Activated CD4-positive, alpha-beta T cell treated with anti-CD3 and anti-CD28 coated beads, Interleukin-2, Interleukin-4, amounts not matched to agents 100 ng/mL and 50 ng/mL, durations not matched to agents 16 hours and 8 hours (primary cell): ENCODE measurements at regions not wholly inside any gene's neighbourhood (a gene's known extent, or its start where the extent isn't known, plus 50 kb on each side); places are given as distances from the start of the nearest gene placed in this dataset.
"Not testable (repeated sequence)": the region's sequence is repeated elsewhere in the genome, so short reads cannot be mapped to it uniquely, and the experiment has no call there.

ENCODE experiments used
- DNase-seq: peaks from one replicate; pipeline ENCODE4 v3.0.0-alpha.2; 2020; ENCODE audit warnings: low spot score

DNA sequence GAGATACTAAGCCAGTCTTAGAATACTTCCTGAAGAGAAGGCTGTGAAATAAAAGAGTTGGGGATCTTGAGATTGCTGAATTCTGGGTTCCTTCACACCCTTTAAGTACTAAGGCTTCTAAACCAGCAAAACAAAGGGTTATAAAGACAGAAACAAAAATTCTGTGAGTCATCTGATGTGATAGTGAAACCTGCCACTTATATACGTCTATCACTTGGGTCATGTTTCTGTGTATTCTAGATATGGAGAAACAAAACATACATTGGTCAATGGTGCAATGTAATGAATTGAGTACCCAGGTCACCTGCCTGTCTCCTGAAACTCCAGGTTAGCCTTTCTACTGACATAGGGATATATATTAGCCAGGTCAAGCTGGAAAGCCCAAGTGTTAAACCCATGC lies 319.3 kb upstream of the GRAMD2B start:
- DNase-seq: no peak

DNA sequence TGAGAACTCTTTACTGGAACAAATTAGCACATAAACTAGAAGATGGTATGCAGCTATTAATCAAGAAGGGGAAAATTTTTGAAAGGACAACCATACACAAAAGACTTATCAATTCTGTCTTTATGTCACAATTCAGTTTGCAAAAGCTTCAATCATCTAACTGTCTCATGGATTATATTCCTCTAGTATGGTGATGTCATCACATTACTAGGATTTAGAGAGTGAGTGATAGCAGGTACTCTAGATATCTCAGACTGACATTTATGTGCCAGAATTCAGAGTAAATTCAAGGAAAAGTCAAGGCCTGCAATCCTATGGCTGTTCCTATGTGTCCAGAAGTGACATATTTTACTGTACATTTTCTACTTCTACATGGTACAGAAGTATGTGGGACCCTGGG lies 318.9 kb upstream of the GRAMD2B start:
- no peak for DNase-seq

DNA sequence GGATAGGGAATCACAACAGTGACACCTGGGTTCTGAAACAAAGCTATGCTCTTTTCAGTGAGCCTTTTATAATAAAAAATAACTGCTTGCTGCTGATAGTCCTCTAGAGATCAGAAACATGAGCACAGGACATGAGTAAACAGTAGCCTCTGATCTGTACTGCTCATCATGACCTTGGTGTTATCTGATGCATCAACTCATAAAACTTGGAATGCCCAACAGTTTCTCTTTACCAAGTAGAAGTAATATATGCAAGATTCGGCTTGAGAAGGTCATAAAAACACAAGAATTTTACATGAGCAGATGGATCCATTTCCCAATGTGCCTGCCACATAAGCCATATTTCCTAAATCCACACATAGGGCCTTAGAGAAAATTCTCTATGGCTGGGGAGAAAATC lies 318.3 kb upstream of the GRAMD2B start:
- no peak for DNase-seq

DNA sequence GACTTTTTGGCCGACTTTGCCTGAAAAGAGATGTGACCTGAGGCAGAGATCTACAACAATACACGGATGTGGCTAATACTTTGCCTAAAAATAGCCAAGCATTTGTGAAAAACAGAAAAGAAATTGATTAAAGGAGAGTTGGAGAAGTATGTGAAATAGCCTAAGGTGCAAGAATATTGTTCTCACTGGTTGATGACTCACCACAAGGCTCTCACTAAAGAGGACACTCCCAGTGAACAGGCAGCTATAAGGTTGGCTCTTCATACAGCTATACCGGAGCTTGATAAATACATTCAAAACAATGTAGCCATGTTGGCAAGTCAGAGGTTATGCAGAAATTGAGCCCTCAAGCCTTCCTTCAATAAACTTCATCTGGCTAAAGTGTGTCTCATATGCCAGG lies 317.2 kb upstream of the GRAMD2B start:
- DNase-seq: no peak

DNA sequence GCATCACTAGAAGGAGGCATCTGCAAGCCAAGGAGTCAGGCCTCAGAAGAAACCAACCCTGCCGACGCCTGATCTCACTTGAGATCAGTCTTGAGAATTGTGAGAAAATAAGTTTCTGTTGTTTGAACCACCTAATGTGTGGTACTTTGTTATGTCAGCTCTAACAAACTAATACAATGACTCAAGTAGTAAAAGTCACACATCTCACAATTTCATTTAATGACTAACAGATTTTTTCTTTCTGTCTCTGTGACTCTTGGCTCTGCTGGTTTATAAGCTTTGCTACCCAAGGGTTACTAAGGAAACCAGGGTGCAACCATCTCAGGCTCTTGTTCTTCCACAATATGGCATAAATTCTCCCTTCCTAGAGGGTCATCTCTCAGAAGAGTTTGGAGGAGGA lies 315.8 kb upstream of the GRAMD2B start:
- no peak for DNase-seq

DNA sequence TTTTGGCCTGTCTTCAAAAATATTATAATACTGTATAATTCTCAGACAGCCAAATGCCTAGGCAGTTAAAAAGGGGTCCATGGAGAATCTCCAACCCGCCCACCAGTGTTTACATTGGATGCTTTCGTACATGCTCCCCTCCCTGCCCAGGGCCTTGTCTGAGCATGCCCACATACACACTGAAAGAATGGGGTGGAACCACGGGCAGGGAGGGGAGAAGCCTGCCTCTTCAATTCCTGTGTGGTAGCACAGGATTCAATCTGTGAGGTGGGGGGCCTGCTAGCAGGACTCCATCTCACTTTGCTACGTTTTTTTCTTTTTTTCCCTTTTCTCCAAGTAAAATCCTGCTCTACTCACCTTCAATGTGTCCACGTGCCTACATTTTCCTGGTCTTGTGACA lies 314.7 kb upstream of the GRAMD2B start:
- DNase-seq: no peak

DNA sequence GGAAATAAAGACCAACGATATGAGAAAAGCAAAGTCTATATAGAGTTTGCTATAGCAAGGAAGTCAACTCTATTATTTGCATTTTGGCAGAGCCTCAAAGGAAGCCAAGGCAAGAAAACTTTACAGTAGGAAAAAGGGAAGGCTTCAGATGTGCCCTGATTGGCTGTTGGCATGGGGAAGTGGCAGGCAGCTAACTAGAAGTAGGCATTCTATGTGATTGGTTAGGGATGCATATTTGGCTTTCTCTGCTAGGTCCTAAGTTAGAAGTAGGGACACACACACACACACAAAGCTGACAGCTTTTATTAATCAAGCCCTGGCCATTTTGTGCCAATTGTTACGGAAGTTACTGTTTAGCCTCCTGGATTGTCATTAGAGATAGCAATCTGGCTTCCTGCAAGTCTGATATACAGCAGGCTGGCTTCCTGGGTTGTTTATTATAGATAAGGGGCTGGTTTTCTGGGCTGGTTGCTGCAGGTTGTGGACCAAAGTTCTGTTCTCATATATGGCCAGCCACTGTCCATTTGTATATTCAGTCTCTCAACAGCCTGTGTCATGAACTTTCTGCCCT lies 308.1 kb upstream of the GRAMD2B start:
- DNase-seq: no peak

DNA sequence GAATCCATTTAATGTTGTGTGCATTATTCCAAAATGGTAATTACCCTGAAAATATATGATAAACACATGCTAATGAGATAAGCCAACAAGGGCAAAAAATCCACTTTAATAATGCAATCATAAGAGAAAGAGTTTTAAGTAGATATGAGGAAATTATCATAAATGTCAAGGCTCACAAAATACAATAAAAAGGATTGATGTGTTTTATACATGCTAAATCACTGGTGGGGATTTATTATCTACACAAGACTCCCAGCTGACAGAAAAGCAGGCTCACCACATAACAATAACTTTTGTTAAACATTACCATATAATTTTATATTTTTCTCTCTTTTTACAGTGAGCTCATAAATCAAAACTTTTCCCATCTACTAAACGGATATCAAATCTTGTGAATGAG lies 306.2 kb upstream of the GRAMD2B start:
- DNase-seq: no peak

DNA sequence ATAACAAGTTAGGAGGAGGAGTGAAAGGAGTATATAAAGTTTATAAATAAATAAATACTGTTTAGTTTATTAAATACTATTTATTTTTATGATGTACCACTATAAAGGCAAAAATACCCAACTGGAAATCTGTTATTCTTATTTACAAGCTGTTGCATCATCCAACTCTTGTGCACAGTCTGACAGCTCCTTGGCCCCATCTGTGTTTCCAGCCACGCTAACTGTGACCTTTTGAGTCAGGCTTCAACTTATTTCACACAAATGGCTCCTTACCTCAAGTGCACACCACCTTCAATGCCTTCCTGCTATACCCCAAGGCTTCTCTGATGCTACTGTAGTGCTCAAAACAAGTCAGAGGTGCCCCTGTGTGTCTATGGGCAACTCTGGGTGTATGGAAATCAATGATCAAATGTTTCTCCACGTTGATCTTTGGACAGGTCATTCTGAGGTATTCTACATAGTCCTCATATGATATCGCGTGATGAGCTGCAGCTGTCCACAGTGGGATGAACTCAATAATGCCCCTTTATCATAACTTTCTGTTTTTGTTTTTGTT lies 303.2 kb upstream of the GRAMD2B start:
- DNase-seq: no peak

DNA sequence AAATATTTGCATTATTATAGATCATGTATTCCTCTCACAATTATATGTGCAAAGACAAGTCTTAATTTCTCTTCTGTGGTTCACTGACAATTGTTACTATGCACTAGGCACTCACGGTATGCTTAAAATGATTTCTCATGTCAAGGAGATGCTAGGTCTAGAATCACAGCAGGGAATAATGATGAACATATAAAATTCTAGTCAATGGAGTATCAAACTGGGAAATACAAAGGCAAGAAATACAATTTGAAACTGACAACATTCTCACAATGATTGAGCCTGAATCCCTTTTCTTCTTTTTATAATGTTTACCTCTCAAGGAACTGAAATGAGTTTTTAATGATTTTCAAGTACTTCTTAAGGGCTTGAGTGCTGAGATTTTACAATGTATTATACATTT lies 302.3 kb upstream of the GRAMD2B start:
- no peak for DNase-seq

DNA sequence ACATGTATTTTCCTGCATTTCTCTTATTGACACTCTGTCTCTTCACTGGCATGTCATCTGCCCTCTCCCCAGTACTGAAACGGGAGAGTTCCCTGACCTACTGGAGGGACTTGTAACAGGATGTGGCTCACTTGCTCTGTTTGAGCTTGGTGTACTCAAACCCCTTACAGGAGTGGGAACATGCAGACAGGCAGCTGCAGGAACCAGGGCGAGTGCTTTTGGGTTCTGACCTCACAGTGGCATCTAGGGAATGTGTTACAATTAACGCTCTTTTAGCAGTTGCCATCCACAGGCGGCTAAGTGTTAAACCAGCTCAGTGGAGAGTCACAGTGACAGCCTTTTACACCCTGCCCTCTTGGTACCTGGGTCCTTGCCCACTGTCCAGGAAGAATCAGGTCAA lies 300.3 kb upstream of the GRAMD2B start:
- no peak for DNase-seq

DNA sequence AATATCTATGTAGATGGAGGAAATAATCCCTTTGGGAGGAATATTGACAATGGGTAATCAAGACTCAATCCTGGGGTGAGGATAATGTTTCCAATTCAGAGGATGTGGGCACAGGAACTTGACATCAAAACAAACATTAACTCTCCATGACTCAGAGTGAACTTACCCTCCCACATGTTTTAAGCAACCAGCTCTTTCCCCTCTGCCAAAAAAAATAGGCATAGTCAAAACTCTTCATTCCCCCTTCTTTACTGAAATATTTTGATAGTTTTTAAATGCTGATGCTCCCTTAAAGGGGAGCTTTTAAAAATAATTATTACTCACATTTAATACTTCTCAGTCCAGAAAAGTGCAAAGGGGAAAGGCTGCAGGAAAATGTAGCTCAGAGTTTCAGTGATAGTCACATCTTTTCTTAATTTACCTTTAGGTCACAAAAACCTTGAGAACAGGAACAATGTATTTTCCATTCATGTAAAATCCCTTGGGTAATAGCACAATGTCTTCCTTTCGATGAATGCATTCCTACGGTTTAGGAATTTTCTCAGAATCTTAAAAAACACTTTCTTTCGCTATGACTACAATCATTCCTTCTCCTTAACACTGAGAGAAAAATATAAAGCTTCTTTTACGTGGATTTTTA lies 298.4 kb upstream of the GRAMD2B start:
- no peak for DNase-seq

DNA sequence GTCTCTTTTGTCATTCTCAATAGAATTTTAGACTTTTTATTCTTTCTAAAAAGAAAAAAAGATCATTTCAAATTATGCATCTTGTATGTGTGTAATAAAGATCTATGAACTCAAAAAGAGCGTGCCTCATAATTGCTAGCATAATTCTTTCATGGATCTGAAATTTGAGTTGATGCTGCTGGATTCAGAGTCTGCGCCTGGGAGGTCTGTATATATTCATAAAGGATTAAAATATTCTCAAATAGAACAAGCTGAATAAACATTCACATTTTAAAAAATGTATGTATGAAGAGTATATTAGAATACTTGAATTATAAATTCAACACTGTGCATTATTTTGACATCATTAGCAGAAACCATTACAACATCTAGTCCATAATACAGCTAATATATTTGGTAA lies 297.8 kb upstream of the GRAMD2B start:
- no peak for DNase-seq

DNA sequence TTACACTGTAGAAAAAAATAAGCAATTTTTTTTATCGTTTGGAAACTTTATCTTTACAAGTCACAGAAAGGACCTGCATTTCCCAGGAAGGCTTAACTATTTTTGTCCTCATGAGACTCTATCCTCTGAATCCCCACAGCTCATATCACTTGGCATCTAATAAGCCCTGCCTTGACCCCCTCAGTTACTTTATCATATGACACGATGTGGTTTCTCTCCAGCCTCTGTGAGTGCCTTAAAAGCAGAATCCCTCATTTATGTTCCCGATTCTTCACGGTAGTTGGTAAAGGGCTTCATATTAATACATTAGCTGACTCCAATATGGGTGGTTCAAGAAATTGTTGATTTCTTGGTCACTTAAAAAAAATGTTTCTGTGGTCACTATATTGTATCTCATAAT lies 296.6 kb upstream of the GRAMD2B start:
- no peak for DNase-seq

DNA sequence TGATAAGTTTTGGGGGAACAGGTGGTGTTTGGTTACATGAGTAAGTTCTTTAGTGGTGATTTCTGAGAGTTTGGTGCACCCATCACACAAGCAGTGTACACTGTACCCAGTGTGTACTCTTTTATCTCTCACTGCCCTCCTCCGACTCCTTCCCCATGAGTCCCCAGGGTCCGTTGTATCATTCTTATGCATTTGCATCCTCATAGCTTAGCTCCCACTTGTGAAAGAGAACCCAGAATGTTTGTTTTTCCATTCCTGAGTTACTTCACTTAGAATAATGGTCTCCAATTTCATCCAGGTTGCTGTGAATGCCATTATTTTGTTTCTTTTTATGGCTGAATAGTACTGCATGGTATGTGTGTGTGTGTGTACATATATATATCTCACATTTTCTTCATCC lies 295.8 kb upstream of the GRAMD2B start:
- DNase-seq: not testable (repeated sequence)

DNA sequence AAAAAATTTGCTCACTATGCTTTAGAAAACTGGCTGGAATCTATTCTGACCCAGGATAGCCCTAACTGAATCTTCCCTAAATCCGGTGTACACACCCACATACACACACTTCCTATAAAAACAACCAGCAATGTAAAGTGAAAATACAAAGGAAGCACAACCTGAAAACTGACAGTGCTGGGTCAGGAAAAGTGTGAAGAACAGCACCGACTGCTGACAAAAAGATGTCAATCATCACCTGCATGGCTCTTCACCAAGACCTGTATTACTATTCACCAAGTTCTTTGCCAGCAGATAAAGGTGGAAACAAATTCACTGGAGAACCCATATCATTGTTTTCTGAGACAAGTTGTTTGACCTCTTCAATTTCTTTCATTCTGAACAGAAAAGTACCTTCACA lies 293.8 kb upstream of the GRAMD2B start:
- DNase-seq: no peak

DNA sequence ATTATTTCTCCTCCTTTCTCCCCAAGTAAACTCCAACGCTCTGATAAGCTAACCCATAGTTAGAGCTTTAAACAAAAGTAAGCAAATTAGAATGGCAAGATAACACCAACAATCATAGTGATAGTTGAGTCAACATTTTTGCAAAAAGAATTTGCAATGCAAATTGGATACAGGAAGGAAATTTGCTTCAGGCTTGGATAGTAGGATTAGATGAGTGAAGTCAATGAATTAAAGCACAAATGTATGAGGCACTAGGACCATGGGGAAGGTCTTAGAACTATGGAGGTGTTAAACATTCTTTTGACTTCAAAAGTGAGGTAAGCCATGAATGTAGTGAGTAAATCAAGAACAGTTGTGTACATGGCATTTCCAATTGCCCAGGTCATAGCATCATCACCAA lies 289.8 kb upstream of the GRAMD2B start:
- no peak for DNase-seq

DNA sequence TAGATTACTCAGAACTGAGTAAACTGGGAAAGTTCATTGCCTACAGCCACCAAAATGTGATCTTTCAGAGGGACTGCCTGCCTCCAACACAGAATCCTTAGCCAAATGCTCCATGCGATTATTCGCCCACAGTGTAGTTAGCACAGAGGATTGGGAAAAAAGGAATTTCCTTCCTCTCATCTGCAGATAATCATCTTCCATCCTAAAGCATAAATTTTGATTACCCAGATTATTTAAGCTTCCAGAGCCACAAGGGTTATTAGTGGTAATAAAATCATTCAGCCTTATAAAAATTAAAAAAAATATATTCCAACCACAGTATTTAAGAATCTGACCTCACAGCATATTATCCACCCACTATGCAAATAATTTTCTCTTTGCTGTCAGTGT lies 285.3 kb upstream of the GRAMD2B start:
- DNase-seq: no peak

DNA sequence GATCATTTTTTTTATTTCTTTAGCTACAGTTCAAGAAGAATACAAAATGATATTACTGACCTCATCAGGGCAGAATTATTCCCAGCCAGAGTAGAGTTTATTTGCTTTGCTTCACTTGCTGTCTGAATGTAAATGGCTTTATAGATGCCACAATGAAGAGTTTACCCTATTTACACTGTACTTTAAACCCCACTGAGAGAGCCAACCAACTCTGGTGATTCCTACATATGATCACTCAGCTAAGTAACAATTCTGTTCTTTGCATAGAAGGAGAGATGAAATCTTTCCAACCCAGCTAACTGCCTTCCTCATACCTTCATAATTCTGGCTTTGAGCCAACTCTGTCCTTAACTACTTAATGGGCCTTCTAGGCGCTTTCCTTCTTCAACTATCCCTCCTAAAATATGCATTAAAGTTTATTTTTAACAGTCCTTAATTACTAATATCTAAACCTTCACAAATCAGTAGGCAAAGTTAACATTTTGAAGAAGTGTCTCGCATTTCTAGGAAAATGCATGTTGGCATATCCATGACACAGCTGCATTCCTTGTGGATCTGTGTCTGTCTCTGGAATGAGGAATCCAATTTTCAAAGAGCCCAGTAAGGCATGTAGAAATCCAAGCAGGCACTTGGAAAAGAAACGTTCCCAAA lies 284.8 kb upstream of the GRAMD2B start:
- no peak for DNase-seq

DNA sequence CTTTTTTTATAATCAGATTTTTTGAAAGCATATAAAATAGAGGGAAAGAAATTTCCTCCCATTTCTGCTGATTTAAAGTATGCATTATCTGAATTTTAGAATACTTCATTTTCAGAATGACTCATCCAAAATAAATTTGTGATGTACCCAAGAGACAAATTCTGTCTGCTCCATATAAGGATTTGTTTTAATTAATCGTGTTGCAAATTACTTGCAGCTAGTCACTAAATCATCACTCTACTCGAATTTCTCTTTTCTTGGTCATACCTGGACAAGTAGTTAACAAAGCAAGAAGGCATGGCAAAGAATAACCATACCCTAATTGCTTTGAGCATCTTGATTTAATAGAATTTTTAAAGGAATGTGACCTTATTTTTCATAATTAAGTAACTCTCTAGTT lies 284.1 kb upstream of the GRAMD2B start:
- no peak for DNase-seq

DNA sequence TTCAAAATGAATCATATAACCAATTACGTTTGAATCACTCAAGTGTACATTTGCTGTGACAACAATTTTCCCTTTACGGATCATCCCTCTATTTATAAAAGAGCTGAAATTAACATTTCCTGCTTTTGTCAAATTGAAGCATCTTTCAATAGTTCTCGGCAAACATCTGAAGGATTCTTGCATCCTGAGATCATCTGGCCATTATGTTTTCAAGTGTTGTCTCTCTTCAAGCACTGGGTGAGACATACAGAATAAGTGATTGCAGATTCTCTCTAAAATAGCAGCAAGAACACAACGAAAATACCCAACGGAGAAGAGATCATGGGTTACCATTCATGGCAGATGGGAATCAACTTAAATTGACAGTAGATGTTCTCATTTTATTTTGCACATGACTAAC lies 283.4 kb upstream of the GRAMD2B start:
- no peak for DNase-seq

DNA sequence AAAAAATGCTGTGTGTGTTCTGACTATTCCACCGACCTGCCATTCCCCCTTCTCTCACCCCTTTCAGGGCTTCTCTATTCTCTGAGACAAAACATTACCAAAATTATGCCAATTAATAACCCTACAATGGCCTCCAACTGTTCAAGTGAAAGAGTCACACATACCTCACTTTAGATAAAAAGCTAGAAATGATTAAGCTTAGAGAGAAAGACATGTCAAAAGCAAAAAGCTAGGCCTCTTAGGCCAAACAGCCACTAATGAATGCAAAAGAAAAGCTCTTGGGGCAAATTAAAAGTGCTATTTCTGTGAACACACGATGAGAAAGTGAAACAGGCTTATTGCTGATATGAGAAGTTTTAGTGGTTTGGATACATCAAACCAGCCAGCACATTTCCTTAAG lies 279.6 kb upstream of the GRAMD2B start:
- DNase-seq: no peak

DNA sequence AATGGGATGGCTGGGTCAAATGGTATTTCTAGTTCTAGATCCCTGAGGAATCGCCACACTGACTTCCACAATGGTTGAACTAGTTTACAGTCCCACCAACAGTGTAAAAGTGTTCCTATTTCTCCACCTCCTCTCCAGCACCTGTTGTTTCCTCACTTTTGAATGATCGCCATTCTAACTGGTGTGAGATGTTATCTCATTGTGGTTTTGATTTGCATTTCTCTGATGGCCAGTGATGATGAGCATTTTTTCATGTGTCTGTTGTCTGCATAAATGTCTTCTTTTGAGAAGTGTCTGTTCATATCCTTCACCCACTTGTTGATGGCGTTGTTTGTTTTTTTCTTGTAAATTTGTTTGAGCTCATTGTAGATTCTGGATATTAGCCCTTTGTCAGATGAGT lies 272.9 kb upstream of the GRAMD2B start:
- not testable (repeated sequence) for DNase-seq

DNA sequence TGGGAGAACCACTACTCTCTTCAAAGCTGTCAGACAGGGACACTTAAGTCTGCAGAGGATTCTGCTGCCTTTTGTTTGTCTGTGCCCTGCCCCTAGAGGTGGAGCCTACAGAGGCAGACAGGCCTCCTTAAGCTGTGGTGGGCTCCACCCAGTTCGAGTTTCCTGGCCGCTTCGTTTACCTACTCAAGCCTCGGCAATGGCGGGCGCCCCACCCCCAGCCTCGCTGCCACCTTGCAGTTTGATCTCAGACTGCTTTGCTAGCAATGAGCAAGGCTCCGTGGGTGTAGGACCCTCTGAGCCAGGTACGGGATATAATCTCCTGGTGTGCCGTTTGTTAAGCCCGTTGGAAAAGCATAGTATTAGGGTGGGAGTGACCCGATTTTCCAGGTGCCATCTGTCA lies 267.9 kb upstream of the GRAMD2B start:
- not testable (repeated sequence) for DNase-seq
